GM23338 (cell line): ENCODE measurements at regions not wholly inside any gene's neighbourhood (a gene's known extent, or its start where the extent isn't known, plus 50 kb on each side); places are given as distances from the start of the nearest gene placed in this dataset.

ENCODE experiments used
- ATAC-seq: fragments of 200-7000 bp; cut with Tn5 transposase; 3 replicates; pipeline ENCODE4 v1.9.1; 2020
- DNase-seq: peaks from one replicate; pipeline ENCODE4 v3.0.0-alpha.2; 2015; ENCODE audit warnings: low spot score
- H2AFZ ChIP-seq: fragments of 200-600 bp; sonication (generic); 2 replicates; pipeline ENCODE4 v1.8.0; 2016; ENCODE audit warnings: antibody characterized with exemption, mild to moderate bottlenecking, moderate library complexity
- H3F3A ChIP-seq: fragments of 200-600 bp; sonication (generic); replicated peaks from 2 replicates; pipeline ENCODE4 v1.8.0; 2017; ENCODE audit warnings: antibody characterized with exemption, mixed run types, low read depth
- H3K27ac ChIP-seq: fragments of 200-600 bp; sonication (generic); 2 replicates; pipeline ENCODE4 v1.6.1; 2016; ENCODE audit warnings: low read depth
- H3K27me3 ChIP-seq: fragments of 200-600 bp; sonication (generic); 2 replicates; pipeline ENCODE4 v1.8.0; 2016; ENCODE audit warnings: mild to moderate bottlenecking, mixed run types, moderate library complexity; ENCODE audit not compliant: insufficient read depth
- H3K36me3 ChIP-seq: fragments of 200-600 bp; sonication (generic); 2 replicates; pipeline ENCODE4 v1.8.0; 2016; ENCODE audit warnings: mild to moderate bottlenecking; ENCODE audit not compliant: insufficient read depth
- H3K4me1 ChIP-seq: fragments of 200-600 bp; sonication (generic); 2 replicates; pipeline ENCODE4 v1.8.0; 2016; ENCODE audit warnings: mild to moderate bottlenecking, moderate library complexity; ENCODE audit not compliant: insufficient read depth
- H3K4me2 ChIP-seq: fragments of 200-600 bp; sonication (generic); 2 replicates; pipeline ENCODE4 v1.7.1; 2017; ENCODE audit warnings: mixed run types
- H3K4me3 ChIP-seq: fragments of 200-600 bp; sonication (generic); 2 replicates; pipeline ENCODE4 v1.6.1; 2016; ENCODE audit warnings: mixed run types
- H3K79me2 ChIP-seq: fragments of 200-600 bp; sonication (generic); replicated peaks from 2 replicates; pipeline ENCODE4 v1.8.0; 2017; ENCODE audit warnings: mild to moderate bottlenecking; ENCODE audit not compliant: insufficient read depth
- H3K9me2 ChIP-seq: fragments of 200-600 bp; sonication (generic); 2 replicates; pipeline ENCODE4 v1.8.0; 2017; ENCODE audit not compliant: insufficient read depth
- H4K20me1 ChIP-seq: fragments of 200-600 bp; sonication (generic); replicated peaks from 2 replicates; pipeline ENCODE4 v1.8.0; 2017; ENCODE audit warnings: mild to moderate bottlenecking; ENCODE audit not compliant: insufficient read depth
- H3K27ac Mint-ChIP-seq: 2 replicates; pipeline ENCODE4 v1.8.0; 2020; ENCODE audit warnings: inconsistent platforms, mild to moderate bottlenecking, moderate library complexity, mixed read lengths
- H3K27me3 Mint-ChIP-seq: 3 replicates; pipeline ENCODE4 v1.8.0; 2022; ENCODE audit warnings: low read depth, mild to moderate bottlenecking, moderate library complexity, mixed read lengths, inconsistent platforms; ENCODE audit not compliant: insufficient read depth, poor library complexity
- H3K36me3 Mint-ChIP-seq: 3 replicates; pipeline ENCODE4 v1.8.0; 2021; ENCODE audit warnings: low read depth, mild to moderate bottlenecking, inconsistent platforms, moderate library complexity, mixed read lengths
- H3K4me1 Mint-ChIP-seq: 3 replicates; pipeline ENCODE4 v1.8.0; 2020; ENCODE audit warnings: mild to moderate bottlenecking, inconsistent platforms, mixed read lengths
- H3K4me3 Mint-ChIP-seq: 3 replicates; pipeline ENCODE4 v1.8.0; 2021; ENCODE audit warnings: moderate library complexity, mild to moderate bottlenecking, inconsistent platforms, mixed read lengths
- H3K9me3 Mint-ChIP-seq: 3 replicates; pipeline ENCODE4 v1.8.0; 2020; ENCODE audit warnings: moderate library complexity, mild to moderate bottlenecking, inconsistent platforms, mixed read lengths
- CREB1 ChIP-seq: fragments of 250-450 bp; sonication (Bioruptor Pico); IDR thresholded peaks from 2 replicates; pipeline ENCODE4 v1.5.0; 2020; ENCODE audit warnings: low read depth, mild to moderate bottlenecking, moderate library complexity
- EZH2 ChIP-seq: fragments of 200-600 bp; sonication (generic); IDR thresholded peaks from one replicate; pipeline ENCODE4 v1.8.0; 2017; ENCODE audit warnings: antibody characterized with exemption, mild to moderate bottlenecking, low read depth; ENCODE audit not compliant: unreplicated experiment
- EZH2phosphoT487 ChIP-seq: fragments of 200-600 bp; sonication (generic); IDR thresholded peaks from one replicate; pipeline ENCODE4 v1.8.1; 2018; ENCODE audit warnings: antibody characterized with exemption; ENCODE audit not compliant: unreplicated experiment
- JUNB ChIP-seq: IDR thresholded peaks from one replicate; pipeline ENCODE4 v1.6.1; 2016; ENCODE audit warnings: antibody characterized with exemption; ENCODE audit not compliant: unreplicated experiment
- NANOG ChIP-seq: IDR thresholded peaks from 2 replicates; pipeline ENCODE4 v1.6.1; 2016; ENCODE audit warnings: antibody characterized with exemption, borderline replicate concordance
- POLR2AphosphoS5 ChIP-seq: IDR thresholded peaks from 2 replicates; pipeline ENCODE4 v1.6.1; 2016; ENCODE audit warnings: antibody characterized with exemption, low read depth
- STAT1 ChIP-seq: IDR thresholded peaks from one replicate; pipeline ENCODE4 v1.6.1; 2016; ENCODE audit warnings: antibody characterized with exemption; ENCODE audit not compliant: unreplicated experiment
- ZNF114 ChIP-seq: fragments of 250-450 bp; sonication (Bioruptor Pico); IDR thresholded peaks from 2 replicates; pipeline ENCODE4 v1.5.0; 2020; ENCODE audit warnings: mild to moderate bottlenecking, moderate library complexity
- ZNF331 ChIP-seq: fragments of 250-450 bp; sonication (Bioruptor Pico); IDR thresholded peaks from 2 replicates; pipeline ENCODE4 v1.5.0; 2020; ENCODE audit warnings: low read depth, mild to moderate bottlenecking, moderate library complexity
- TF ChIP-seq, protein P1 (sequence below): fragments of 250-450 bp; sonication (Bioruptor Pico); IDR thresholded peaks from 2 replicates; pipeline ENCODE4 v1.5.0; 2020; ENCODE audit warnings: mild to moderate bottlenecking, moderate library complexity
- TF ChIP-seq, protein P2 (sequence below), 2 experiments: fragments of 200-600 bp in 1 of 2; sonication (generic) in 1 of 2; conservative IDR thresholded peaks; 2 replicates each; pipeline versions ENCODE4 v1.5.1 to v1.6.1; 2016 to 2017; ENCODE audit warnings: antibody characterized with exemption in 2 of 2, low read depth in 2 of 2, mild to moderate bottlenecking in 2 of 2, moderate library complexity in 1 of 2
- TF ChIP-seq, protein P3 (sequence below): IDR thresholded peaks from 2 replicates; pipeline ENCODE4 v1.6.1; 2016; ENCODE audit warnings: antibody characterized with exemption
- TF ChIP-seq, protein P4 (sequence below): IDR thresholded peaks from one replicate; pipeline ENCODE4 v1.6.1; 2018; ENCODE audit warnings: antibody characterized with exemption; ENCODE audit not compliant: unreplicated experiment

DNA sequence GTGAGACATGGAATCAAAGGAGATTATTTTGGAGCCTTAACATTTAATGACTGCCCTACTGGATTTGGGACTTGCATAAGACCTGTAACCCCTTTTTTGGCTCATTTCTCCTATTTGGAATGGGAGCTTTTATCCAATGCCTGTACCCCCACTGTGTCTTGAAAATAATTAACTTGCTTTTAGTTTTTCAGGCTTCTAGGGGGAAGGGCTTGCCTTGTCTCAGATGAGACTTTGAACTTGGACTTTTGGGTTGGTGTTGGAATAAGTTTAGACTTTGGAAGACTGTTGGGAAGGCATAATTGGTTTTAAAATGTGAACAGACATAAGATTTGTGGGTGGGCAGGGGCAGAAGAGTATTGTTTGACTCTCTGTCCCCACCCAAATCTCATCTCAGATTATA is 189.1 kb upstream of the POU3F4 start:
- Histone ChIP-seq H3K36me3 (no peaks in the 10 kb centered on the region), H3K9me2 (no peaks in the 10 kb centered on the region), H3K79me2 (no peaks in the 10 kb centered on the region), H4K20me1 (no peaks in the 10 kb centered on the region), H3K4me1 (no peaks in the 10 kb centered on the region), H3K27ac (no peak overlapping the region), H2AFZ (no peak overlapping the region), H3K4me3 (no peak overlapping the region), H3K4me2 (no peak overlapping the region), H3K27me3 (no peaks in the 10 kb centered on the region), H3F3A (no peaks in the 10 kb centered on the region)
- ATAC-seq, result no peak
- H3K4me3 Mint-ChIP-seq, result no peak overlapping the region
- H3K4me1 Mint-ChIP-seq, result no peaks in the 10 kb centered on the region
- H3K36me3 Mint-ChIP-seq, result no peaks in the 10 kb centered on the region
- DNase-seq, result no peak
- no peak for TF ChIP-seq EZH2phosphoT487
- TF ChIP-seq CREB1, result no peak
- TF ChIP-seq, protein P1, sequence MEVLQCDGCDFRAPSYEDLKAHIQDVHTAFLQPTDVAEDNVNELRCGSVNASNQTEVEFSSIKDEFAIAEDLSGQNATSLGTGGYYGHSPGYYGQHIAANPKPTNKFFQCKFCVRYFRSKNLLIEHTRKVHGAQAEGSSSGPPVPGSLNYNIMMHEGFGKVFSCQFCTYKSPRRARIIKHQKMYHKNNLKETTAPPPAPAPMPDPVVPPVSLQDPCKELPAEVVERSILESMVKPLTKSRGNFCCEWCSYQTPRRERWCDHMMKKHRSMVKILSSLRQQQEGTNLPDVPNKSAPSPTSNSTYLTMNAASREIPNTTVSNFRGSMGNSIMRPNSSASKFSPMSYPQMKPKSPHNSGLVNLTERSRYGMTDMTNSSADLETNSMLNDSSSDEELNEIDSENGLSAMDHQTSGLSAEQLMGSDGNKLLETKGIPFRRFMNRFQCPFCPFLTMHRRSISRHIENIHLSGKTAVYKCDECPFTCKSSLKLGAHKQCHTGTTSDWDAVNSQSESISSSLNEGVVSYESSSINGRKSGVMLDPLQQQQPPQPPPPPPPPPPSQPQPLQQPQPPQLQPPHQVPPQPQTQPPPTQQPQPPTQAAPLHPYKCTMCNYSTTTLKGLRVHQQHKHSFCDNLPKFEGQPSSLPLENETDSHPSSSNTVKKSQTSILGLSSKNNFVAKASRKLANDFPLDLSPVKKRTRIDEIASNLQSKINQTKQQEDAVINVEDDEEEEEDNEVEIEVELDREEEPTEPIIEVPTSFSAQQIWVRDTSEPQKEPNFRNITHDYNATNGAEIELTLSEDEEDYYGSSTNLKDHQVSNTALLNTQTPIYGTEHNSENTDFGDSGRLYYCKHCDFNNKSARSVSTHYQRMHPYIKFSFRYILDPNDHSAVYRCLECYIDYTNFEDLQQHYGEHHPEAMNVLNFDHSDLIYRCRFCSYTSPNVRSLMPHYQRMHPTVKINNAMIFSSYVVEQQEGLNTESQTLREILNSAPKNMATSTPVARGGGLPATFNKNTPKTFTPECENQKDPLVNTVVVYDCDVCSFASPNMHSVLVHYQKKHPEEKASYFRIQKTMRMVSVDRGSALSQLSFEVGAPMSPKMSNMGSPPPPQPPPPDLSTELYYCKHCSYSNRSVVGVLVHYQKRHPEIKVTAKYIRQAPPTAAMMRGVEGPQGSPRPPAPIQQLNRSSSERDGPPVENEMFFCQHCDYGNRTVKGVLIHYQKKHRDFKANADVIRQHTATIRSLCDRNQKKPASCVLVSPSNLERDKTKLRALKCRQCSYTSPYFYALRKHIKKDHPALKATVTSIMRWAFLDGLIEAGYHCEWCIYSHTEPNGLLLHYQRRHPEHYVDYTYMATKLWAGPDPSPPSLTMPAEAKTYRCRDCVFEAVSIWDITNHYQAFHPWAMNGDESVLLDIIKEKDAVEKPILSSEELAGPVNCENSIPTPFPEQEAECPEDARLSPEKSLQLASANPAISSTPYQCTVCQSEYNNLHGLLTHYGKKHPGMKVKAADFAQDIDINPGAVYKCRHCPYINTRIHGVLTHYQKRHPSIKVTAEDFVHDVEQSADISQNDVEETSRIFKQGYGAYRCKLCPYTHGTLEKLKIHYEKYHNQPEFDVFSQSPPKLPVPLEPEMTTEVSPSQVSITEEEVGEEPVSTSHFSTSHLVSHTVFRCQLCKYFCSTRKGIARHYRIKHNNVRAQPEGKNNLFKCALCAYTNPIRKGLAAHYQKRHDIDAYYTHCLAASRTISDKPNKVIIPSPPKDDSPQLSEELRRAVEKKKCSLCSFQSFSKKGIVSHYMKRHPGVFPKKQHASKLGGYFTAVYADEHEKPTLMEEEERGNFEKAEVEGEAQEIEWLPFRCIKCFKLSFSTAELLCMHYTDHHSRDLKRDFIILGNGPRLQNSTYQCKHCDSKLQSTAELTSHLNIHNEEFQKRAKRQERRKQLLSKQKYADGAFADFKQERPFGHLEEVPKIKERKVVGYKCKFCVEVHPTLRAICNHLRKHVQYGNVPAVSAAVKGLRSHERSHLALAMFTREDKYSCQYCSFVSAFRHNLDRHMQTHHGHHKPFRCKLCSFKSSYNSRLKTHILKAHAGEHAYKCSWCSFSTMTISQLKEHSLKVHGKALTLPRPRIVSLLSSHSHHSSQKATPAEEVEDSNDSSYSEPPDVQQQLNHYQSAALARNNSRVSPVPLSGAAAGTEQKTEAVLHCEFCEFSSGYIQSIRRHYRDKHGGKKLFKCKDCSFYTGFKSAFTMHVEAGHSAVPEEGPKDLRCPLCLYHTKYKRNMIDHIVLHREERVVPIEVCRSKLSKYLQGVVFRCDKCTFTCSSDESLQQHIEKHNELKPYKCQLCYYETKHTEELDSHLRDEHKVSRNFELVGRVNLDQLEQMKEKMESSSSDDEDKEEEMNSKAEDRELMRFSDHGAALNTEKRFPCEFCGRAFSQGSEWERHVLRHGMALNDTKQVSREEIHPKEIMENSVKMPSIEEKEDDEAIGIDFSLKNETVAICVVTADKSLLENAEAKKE (CRISPR knock-in tag), result no peak
- no peak for TF ChIP-seq ZNF331 (CRISPR knock-in tag)
- no peak for TF ChIP-seq EZH2
- no peak for TF ChIP-seq STAT1
- TF ChIP-seq, protein P2, sequence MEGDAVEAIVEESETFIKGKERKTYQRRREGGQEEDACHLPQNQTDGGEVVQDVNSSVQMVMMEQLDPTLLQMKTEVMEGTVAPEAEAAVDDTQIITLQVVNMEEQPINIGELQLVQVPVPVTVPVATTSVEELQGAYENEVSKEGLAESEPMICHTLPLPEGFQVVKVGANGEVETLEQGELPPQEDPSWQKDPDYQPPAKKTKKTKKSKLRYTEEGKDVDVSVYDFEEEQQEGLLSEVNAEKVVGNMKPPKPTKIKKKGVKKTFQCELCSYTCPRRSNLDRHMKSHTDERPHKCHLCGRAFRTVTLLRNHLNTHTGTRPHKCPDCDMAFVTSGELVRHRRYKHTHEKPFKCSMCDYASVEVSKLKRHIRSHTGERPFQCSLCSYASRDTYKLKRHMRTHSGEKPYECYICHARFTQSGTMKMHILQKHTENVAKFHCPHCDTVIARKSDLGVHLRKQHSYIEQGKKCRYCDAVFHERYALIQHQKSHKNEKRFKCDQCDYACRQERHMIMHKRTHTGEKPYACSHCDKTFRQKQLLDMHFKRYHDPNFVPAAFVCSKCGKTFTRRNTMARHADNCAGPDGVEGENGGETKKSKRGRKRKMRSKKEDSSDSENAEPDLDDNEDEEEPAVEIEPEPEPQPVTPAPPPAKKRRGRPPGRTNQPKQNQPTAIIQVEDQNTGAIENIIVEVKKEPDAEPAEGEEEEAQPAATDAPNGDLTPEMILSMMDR (conservative IDR thresholded peaks at IDR 0.05; ENCODE audit: low read depth in 2 of 2), result no peak
- no peak for TF ChIP-seq POLR2AphosphoS5
- TF ChIP-seq, protein P3, sequence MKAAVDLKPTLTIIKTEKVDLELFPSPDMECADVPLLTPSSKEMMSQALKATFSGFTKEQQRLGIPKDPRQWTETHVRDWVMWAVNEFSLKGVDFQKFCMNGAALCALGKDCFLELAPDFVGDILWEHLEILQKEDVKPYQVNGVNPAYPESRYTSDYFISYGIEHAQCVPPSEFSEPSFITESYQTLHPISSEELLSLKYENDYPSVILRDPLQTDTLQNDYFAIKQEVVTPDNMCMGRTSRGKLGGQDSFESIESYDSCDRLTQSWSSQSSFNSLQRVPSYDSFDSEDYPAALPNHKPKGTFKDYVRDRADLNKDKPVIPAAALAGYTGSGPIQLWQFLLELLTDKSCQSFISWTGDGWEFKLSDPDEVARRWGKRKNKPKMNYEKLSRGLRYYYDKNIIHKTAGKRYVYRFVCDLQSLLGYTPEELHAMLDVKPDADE, result no peak
- TF ChIP-seq, protein P4, sequence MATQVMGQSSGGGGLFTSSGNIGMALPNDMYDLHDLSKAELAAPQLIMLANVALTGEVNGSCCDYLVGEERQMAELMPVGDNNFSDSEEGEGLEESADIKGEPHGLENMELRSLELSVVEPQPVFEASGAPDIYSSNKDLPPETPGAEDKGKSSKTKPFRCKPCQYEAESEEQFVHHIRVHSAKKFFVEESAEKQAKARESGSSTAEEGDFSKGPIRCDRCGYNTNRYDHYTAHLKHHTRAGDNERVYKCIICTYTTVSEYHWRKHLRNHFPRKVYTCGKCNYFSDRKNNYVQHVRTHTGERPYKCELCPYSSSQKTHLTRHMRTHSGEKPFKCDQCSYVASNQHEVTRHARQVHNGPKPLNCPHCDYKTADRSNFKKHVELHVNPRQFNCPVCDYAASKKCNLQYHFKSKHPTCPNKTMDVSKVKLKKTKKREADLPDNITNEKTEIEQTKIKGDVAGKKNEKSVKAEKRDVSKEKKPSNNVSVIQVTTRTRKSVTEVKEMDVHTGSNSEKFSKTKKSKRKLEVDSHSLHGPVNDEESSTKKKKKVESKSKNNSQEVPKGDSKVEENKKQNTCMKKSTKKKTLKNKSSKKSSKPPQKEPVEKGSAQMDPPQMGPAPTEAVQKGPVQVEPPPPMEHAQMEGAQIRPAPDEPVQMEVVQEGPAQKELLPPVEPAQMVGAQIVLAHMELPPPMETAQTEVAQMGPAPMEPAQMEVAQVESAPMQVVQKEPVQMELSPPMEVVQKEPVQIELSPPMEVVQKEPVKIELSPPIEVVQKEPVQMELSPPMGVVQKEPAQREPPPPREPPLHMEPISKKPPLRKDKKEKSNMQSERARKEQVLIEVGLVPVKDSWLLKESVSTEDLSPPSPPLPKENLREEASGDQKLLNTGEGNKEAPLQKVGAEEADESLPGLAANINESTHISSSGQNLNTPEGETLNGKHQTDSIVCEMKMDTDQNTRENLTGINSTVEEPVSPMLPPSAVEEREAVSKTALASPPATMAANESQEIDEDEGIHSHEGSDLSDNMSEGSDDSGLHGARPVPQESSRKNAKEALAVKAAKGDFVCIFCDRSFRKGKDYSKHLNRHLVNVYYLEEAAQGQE, result no peak
- no peak for TF ChIP-seq JUNB
- TF ChIP-seq NANOG, result no peak
- no peak for TF ChIP-seq ZNF114 (CRISPR knock-in tag)
- H3K9me3 Mint-ChIP-seq, result no peaks in the 10 kb centered on the region; the same call in 1 of the 3 replicates
- H3K27me3 Mint-ChIP-seq, result no peaks in the 10 kb centered on the region
- no peak overlapping the region for H3K27ac Mint-ChIP-seq
